Mesenchymal stem cell (in vitro differentiated cells and primary cell): ENCODE measurements at regions not wholly inside any gene's neighbourhood (a gene's known extent, or its start where the extent isn't known, plus 50 kb on each side); places are given as distances from the start of the nearest gene placed in this dataset.

Source experiments
- DNase-seq: peaks from one replicate; pipeline ENCODE4 v3.0.0-alpha.2; 2013
- H2AFZ ChIP-seq: one replicate; pipeline ENCODE4 v1.6.1; 2013; ENCODE audit warnings: low read depth, mild to moderate bottlenecking, control low read depth, inconsistent platforms, low read length, moderate library complexity
- H2AK5ac ChIP-seq: 2 replicates; pipeline ENCODE4 v1.6.1; 2013; ENCODE audit warnings: low read length, moderate library complexity, mild to moderate bottlenecking, inconsistent platforms; ENCODE audit not compliant: severe bottlenecking
- H2BK120ac ChIP-seq: one replicate; pipeline ENCODE4 v1.6.1; 2013; ENCODE audit warnings: low read depth, mild to moderate bottlenecking, inconsistent platforms, low read length, moderate library complexity
- H2BK12ac ChIP-seq, 2 experiments: one replicate each; pipeline ENCODE4 v1.6.1; 2013; ENCODE audit warnings: inconsistent platforms in 2 of 2, low read length in 2 of 2, mild to moderate bottlenecking in 2 of 2, moderate library complexity in 2 of 2, control low read depth in 1 of 2
- H2BK15ac ChIP-seq: one replicate; pipeline ENCODE4 v1.6.1; 2013; ENCODE audit warnings: mild to moderate bottlenecking, low read depth, inconsistent platforms; ENCODE audit not compliant: poor library complexity, severe bottlenecking
- H2BK5ac ChIP-seq: 2 replicates; pipeline ENCODE4 v1.6.1; 2013; ENCODE audit warnings: low read depth, mild to moderate bottlenecking, low read length, control low read depth, inconsistent platforms; ENCODE audit not compliant: poor library complexity, severe bottlenecking
- H3K14ac ChIP-seq, 2 experiments: one replicate each; pipeline ENCODE4 v1.6.1; 2013; ENCODE audit warnings: inconsistent platforms in 2 of 2, low read length in 2 of 2, control low read depth in 1 of 2, mild to moderate bottlenecking in 1 of 2, moderate library complexity in 1 of 2
- H3K18ac ChIP-seq, 2 experiments: one replicate each; pipeline ENCODE4 v1.6.1; 2013; ENCODE audit warnings: inconsistent platforms in 2 of 2, low read length in 2 of 2, control low read depth in 1 of 2, low read depth in 1 of 2, mild to moderate bottlenecking in 1 of 2
- H3K23ac ChIP-seq, 2 experiments: one replicate each; pipeline ENCODE4 v1.6.1; 2013; ENCODE audit warnings: inconsistent platforms in 2 of 2, low read length in 2 of 2, mild to moderate bottlenecking in 2 of 2, moderate library complexity in 2 of 2, control low read depth in 1 of 2
- H3K27ac ChIP-seq: 2 replicates; pipeline ENCODE4 v1.5.1; 2013; ENCODE audit warnings: mild to moderate bottlenecking, moderate library complexity, low read length, control low read depth, inconsistent platforms; ENCODE audit not compliant: poor library complexity, severe bottlenecking
- H3K27me3 ChIP-seq, 2 experiments: 2 replicates each; pipeline versions ENCODE4 v1.6.1 to v1.7.0; 2013; ENCODE audit warnings: low read length in 2 of 2, mild to moderate bottlenecking in 2 of 2, moderate library complexity in 2 of 2, control low read depth in 1 of 2, inconsistent platforms in 1 of 2; ENCODE audit not compliant: control insufficient read depth in 1 of 2, insufficient read depth in 1 of 2
- H3K36me3 ChIP-seq, 2 experiments: 2 replicates each; pipeline versions ENCODE4 v1.6.1 to v1.7.0; 2013; ENCODE audit warnings: low read length in 2 of 2, control low read depth in 1 of 2, inconsistent platforms in 1 of 2, low read depth in 1 of 2, mild to moderate bottlenecking in 1 of 2; ENCODE audit not compliant: insufficient read depth in 2 of 2, control insufficient read depth in 1 of 2
- H3K4ac ChIP-seq, 2 experiments: one replicate each; pipeline ENCODE4 v1.6.1; 2013; ENCODE audit warnings: inconsistent platforms in 2 of 2, low read length in 2 of 2, mild to moderate bottlenecking in 2 of 2, moderate library complexity in 2 of 2, control low read depth in 1 of 2, low read depth in 1 of 2
- H3K4me1 ChIP-seq: 2 replicates; pipeline ENCODE4 v1.6.1; 2013; ENCODE audit warnings: low read depth, low read length, control low read depth; ENCODE audit not compliant: control insufficient read depth, insufficient read depth
- H3K4me2 ChIP-seq: 2 replicates; pipeline ENCODE4 v1.6.1; 2013; ENCODE audit warnings: low read length, mild to moderate bottlenecking, inconsistent platforms; ENCODE audit not compliant: poor library complexity, severe bottlenecking
- H3K4me3 ChIP-seq, 2 experiments: 2 replicates each; pipeline versions ENCODE4 v1.5.1 to v1.7.0; 2013; ENCODE audit warnings: low read length in 2 of 2, mild to moderate bottlenecking in 2 of 2, control low read depth in 1 of 2, low read depth in 1 of 2; ENCODE audit not compliant: insufficient read depth in 1 of 2
- H3K79me1 ChIP-seq: replicated peaks from 2 replicates; pipeline ENCODE4 v1.6.1; 2013; ENCODE audit warnings: mild to moderate bottlenecking, control low read depth, low read length, inconsistent platforms; ENCODE audit not compliant: poor library complexity, severe bottlenecking
- H3K9ac ChIP-seq: 2 replicates; pipeline ENCODE4 v1.7.0; 2013; ENCODE audit warnings: mild to moderate bottlenecking, low read length, moderate library complexity
- H3K9me3 ChIP-seq: 2 replicates; pipeline ENCODE4 v1.7.0; 2013; ENCODE audit warnings: mild to moderate bottlenecking, low read length; ENCODE audit not compliant: control insufficient read depth
- H4K8ac ChIP-seq: one replicate; pipeline ENCODE4 v1.6.1; 2013; ENCODE audit warnings: inconsistent platforms, mild to moderate bottlenecking, low read length, moderate library complexity
- H4K91ac ChIP-seq: one replicate; pipeline ENCODE4 v1.6.1; 2013; ENCODE audit warnings: mild to moderate bottlenecking, low read length, inconsistent platforms
- WGBS: methylation state at CpG from one replicate; pipeline ENCODE4 v1.1.7; 2013; ENCODE audit warnings: mixed read lengths; 5-methylcytosine and 5-hydroxymethylcytosine counted together

DNA sequence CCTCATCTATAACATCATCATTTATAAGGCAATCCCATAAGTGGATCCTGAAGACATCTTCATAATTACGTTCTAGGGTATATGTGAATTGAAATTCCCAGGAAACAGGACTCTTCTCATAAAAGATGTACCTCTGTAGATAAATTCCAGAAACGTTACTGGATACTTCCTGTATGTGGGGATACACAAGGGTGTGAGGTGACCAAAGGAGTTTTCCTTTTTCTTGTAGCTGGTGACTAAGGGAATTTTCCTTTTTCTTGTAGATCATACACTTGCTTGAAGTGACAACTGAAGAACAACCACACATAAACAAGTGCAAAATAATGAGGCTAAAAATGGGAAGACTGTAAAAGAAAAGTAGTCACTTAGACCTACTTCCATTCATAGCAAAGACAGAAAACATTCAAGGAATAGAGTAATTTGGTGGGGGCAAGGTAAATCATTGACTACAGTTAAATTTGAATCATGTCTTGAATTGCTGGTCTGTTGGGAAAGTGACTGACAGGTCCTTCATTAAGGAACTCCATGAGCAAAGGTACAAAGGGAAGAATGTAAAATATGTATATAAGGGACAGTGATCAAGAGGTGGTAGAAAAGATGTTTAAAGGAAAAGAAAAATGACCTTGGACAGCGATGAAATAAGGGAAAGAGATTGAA is 53.2 kb upstream of the UBE2E3 start:
- no peak for DNase-seq
- Histone ChIP-seq H3K27me3 (no peaks in the 10 kb centered on the region), H3K36me3 (no peaks in the 10 kb centered on the region), H3K4me1 (no peaks in the 10 kb centered on the region), H3K9me3 (no peaks in the 10 kb centered on the region), H3K14ac (no peak overlapping the region), H4K8ac (no peak overlapping the region), H3K27ac (no peak overlapping the region), H2BK15ac (no peak overlapping the region), H2BK5ac (no peak overlapping the region), H2BK12ac (no peak overlapping the region), H4K91ac (no peak overlapping the region), H3K18ac (no peak overlapping the region), H3K23ac (no peak overlapping the region), H3K4me3 (no peak overlapping the region), H3K4me2 (no peak overlapping the region), H2AK5ac (no peak overlapping the region), H2BK120ac (no peak overlapping the region), H3K4ac (no peak overlapping the region), H3K79me1 (no peaks in the 10 kb centered on the region), H3K9ac (no peak overlapping the region), H2AFZ (no peak overlapping the region)
- WGBS, result 100% methylated on average over 1 of the region's 3 CpGs

DNA sequence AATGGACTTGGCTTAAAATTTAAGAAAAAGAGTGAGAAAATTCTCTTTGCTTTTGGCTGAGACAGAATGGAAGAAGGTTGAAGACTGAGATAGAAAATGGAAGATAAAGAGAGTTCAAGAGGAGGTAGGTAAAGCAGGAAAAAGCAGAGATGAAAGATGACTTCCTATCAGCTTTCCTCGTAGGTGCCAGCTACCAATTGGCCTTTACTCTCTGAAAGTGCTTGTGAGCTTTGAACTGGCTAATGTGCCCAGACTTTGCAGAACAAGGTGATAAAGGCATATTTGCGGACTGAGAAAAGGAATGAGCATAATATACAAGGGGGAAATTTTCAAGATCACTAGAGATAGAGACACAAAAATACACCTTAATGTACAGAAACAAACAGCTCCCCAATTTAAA is 54.7 kb upstream of the UBE2E3 start:
- Histone ChIP-seq H4K8ac (no peak overlapping the region), H3K4ac (no peak overlapping the region), H3K18ac (no peak overlapping the region), H3K4me2 (no peak overlapping the region), H3K9ac (no peak overlapping the region), H2AK5ac (no peak overlapping the region), H3K4me1 (no peaks in the 10 kb centered on the region), H3K27me3 (no peaks in the 10 kb centered on the region), H2BK120ac (no peak overlapping the region), H2BK5ac (no peak overlapping the region), H3K14ac (no peak overlapping the region), H2BK12ac (no peak overlapping the region), H3K36me3 (no peaks in the 10 kb centered on the region), H3K23ac (no peak overlapping the region), H2BK15ac (no peak overlapping the region), H4K91ac (no peak overlapping the region), H3K9me3 (no peaks in the 10 kb centered on the region), H3K79me1 (no peaks in the 10 kb centered on the region), H3K27ac (no peak overlapping the region), H3K4me3 (no peak overlapping the region), H2AFZ (no peak overlapping the region)
- 82% methylated on average over 1 of the region's 2 CpGs for WGBS
- DNase-seq, result no peak

DNA sequence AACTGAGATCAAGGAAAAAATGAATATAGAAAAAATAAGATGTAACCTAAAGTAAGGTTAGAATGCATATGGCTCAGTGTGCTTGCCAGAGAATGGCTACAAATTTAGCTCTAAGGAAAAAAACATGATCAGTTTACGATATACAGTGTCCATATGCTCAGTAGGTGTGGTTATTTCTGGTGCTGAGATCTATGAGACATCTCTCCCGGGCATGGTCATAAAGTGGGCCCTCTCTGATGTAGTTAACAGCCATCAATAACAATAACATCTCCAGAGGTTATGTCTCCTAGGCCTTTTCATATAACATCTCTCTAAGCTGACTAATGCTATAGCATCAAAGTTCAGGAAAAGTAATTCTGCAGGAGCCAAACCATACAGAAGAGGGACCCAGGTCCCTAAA is 56.3 kb upstream of the UBE2E3 start:
- H3K36me3 ChIP-seq, result no peaks in the 10 kb centered on the region
- DNase-seq, result no peak
- 75% methylated on average over 2 of the region's 2 CpGs for WGBS

DNA sequence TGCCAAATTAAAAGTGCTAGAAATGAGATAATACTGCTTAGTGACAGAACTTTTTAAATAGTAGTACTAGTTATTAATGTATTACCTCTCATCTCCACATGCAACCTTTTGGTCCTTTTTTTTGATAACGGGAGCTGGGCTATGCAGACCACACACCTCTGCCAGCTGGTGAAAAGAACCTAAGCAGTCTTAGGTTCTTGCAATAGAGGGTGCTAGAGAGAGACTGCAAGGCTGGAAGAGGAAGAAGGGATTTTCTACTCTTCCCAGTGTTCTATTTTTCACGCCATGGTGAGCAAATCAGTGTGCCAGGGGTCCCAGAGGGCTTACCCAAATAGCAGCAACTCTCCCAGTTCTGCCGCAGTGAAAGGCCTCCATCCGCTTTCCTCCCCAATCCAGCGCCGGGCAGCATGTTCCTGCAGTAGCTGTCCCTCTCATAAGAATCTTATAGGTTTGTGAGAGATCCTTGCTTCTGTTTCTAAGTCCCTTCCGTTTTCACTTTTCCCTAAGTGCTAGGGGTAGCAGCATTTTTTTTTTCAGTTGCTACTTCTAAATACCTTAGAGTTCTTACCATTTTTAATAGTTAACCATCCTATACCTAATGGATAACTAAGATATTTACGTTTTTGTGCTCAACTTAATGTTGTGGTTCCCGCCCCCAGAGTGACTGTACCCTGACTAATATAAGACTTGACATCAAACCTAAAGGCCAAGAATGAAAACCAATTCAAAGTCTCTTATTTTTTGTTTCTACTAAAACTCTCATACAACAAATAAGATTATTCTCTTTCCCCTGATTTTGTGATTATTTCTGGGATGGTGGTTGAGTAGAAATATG is 69.4 kb upstream of the UBE2E3 start:
- WGBS, result 96% methylated on average over 4 of the region's 9 CpGs
- H2BK12ac ChIP-seq, result no peak overlapping the region
- no peak overlapping the region for H4K8ac ChIP-seq
- H3K23ac ChIP-seq, result no peak overlapping the region
- H2BK5ac ChIP-seq, result no peak overlapping the region
- H2BK15ac ChIP-seq, result no peak overlapping the region
- H3K36me3 ChIP-seq, result no peaks in the 10 kb centered on the region
- H3K18ac ChIP-seq, result no peak overlapping the region
- no peak overlapping the region for H3K14ac ChIP-seq
- no peak for DNase-seq
- H3K4me1 ChIP-seq, result peaks cover 2% of the 10 kb centered on the region
- no peak overlapping the region for H2AK5ac ChIP-seq
- H3K4ac ChIP-seq, result no peak overlapping the region
- H3K4me3 ChIP-seq, result no peak overlapping the region
- no peaks in the 10 kb centered on the region for H3K9me3 ChIP-seq
- H3K27ac ChIP-seq, result no peak overlapping the region
- H3K9ac ChIP-seq, result no peak overlapping the region
- H3K79me1 ChIP-seq, result no peaks in the 10 kb centered on the region
- no peak overlapping the region for H2BK120ac ChIP-seq
- H2AFZ ChIP-seq, result no peak overlapping the region
- H3K27me3 ChIP-seq, result no peaks in the 10 kb centered on the region
- H3K4me2 ChIP-seq, result no peak overlapping the region
- no peak overlapping the region for H4K91ac ChIP-seq

More for the DNA sequence above, 56.3 kb upstream of the UBE2E3 start:
- no peaks in the 10 kb centered on the region for H3K79me1 ChIP-seq
- no peak overlapping the region for H2BK12ac ChIP-seq
- no peak overlapping the region for H2BK120ac ChIP-seq
- H3K14ac ChIP-seq, result no peak overlapping the region
- H3K4me1 ChIP-seq, result no peaks in the 10 kb centered on the region
- H3K9me3 ChIP-seq, result no peaks in the 10 kb centered on the region
- no peak overlapping the region for H4K91ac ChIP-seq
- H3K9ac ChIP-seq, result no peak overlapping the region
- H2AFZ ChIP-seq, result no peak overlapping the region
- H2BK15ac ChIP-seq, result no peak overlapping the region
- no peak overlapping the region for H3K4me2 ChIP-seq
- H3K4ac ChIP-seq, result no peak overlapping the region
- no peaks in the 10 kb centered on the region for H3K27me3 ChIP-seq
- no peak overlapping the region for H3K18ac ChIP-seq
- H3K27ac ChIP-seq, result no peak overlapping the region
- no peak overlapping the region for H4K8ac ChIP-seq
- H2AK5ac ChIP-seq, result no peak overlapping the region
- H2BK5ac ChIP-seq, result no peak overlapping the region
- H3K23ac ChIP-seq, result no peak overlapping the region
- H3K4me3 ChIP-seq, result no peak overlapping the region
